ENCODE measurements at regions not wholly inside any gene's neighbourhood (a gene's known extent, or its start where the extent isn't known, plus 50 kb on each side); places are given as distances from the start of the nearest gene placed in this dataset.

GRCh38 chr5:120239086-120239485 is 225.0 kb upstream of the PRR16 start:
- no CpG with 5 or more reads among the region's 1 CpG for WGBS, 2 experiments (ENCODE audit: extremely low coverage in 2 of 2, insufficient read length in 1 of 2)
- dilution Hi-C loops (cut with HindIII; ENCODE audit: low sequenced_read_pairs, unreplicated experiment) = no loop called here

More at GRCh38 chr5:120239086-120239485, 225.0 kb upstream of the PRR16 start:
- H2BK20ac ChIP-seq (ENCODE audit: low read depth, low read length) = no peak overlapping the region
- no TSS peak for BruUV-seq (replicated peaks)
- DNase-seq (no peak), ATAC-seq (ENCODE audit: low read depth) (no peak)
- H4K5ac ChIP-seq (ENCODE audit: low read depth, low read length) = no peak overlapping the region
- H3K4me2 ChIP-seq (ENCODE audit: low read depth, low read length) = no peak overlapping the region
- TF ChIP-seq ELK1 (IDR thresholded peaks at IDR 0.05; ENCODE audit: borderline replicate concordance, low read depth, low read length) (no peak), MAZ (IDR thresholded peaks at IDR 0.05; ENCODE audit: borderline replicate concordance, low read depth, low read length) (no peak), USF2 (IDR thresholded peaks at IDR 0.05; ENCODE audit: low read depth, low read length) (no peak), RFX5 (IDR thresholded peaks at IDR 0.05; ENCODE audit: low read depth, low read length) (no peak), MAFK (IDR thresholded peaks at IDR 0.05; ENCODE audit: low read depth, low read length) (no peak), FOS (IDR thresholded peaks at IDR 0.05; ENCODE audit: low read depth, low read length) (no peak), RCOR1 (IDR thresholded peaks at IDR 0.05; ENCODE audit: insufficient replicate concordance, low read length) (no peak), MXI1 (IDR thresholded peaks at IDR 0.05; ENCODE audit: borderline replicate concordance, low read depth, low read length) (no peak), NFE2L2 (IDR thresholded peaks at IDR 0.05; ENCODE audit: low read depth, low read length) (no peak), SMC3 (IDR thresholded peaks at IDR 0.05; ENCODE audit: low read depth, low read length) (no peak), RAD21 (IDR thresholded peaks at IDR 0.05; ENCODE audit: low read length) (no peak), CHD1 (IDR thresholded peaks at IDR 0.05; ENCODE audit: low read depth, low read length) (no peak), POLR2A (IDR thresholded peaks at IDR 0.05; ENCODE audit: low read depth, low read length) (no peak), BHLHE40 (IDR thresholded peaks at IDR 0.05; ENCODE audit: low read depth, low read length) (no peak), CEBPB (IDR thresholded peaks at IDR 0.05; ENCODE audit: low read depth, low read length) (no peak), CTCF (conservative IDR thresholded peaks at IDR 0.05; ENCODE audit: low read depth, low read length) (no peak)
- H2AFZ ChIP-seq (replicated peaks; ENCODE audit: low read length, poor library complexity) = no peak overlapping the region
- no peaks in the 10 kb centered on the region for H3K9me3 ChIP-seq (ENCODE audit: control insufficient read depth, insufficient read depth, low read length)
- no peak overlapping the region for H3K4ac ChIP-seq (ENCODE audit: low read depth, low read length)
- POLR2A ChIA-PET (ENCODE audit: unreplicated experiment) = no interaction called here
- no peak overlapping the region for H4K8ac ChIP-seq (ENCODE audit: low read depth in 2 of 2, low read length in 2 of 2)
- no peaks in the 10 kb centered on the region for H3K79me1 ChIP-seq (ENCODE audit: low read depth in 1 of 2, low read length in 2 of 2)
- no peaks in the 10 kb centered on the region for H3K27me3 ChIP-seq (ENCODE audit: control insufficient read depth, insufficient read depth, low read length)
- no peak overlapping the region for H2AK5ac ChIP-seq (ENCODE audit: low read depth, low read length)
- H3K14ac ChIP-seq (replicated peaks; ENCODE audit: low read depth, low read length) = no peak overlapping the region
- H3K18ac ChIP-seq (ENCODE audit: low read depth, low read length) = no peak overlapping the region
- no peak overlapping the region for H2BK120ac ChIP-seq (ENCODE audit: low read depth, low read length)
- no peak overlapping the region for H2BK5ac ChIP-seq (ENCODE audit: low read depth, low read length, poor library complexity, severe bottlenecking)
- CTCF ChIA-PET = no interaction called here
- H3K4me1 ChIP-seq (ENCODE audit: control insufficient read depth, insufficient read depth, low read length) = no peaks in the 10 kb centered on the region
- H4K91ac ChIP-seq (ENCODE audit: insufficient read depth, low read depth, low read length) = no peak overlapping the region
- H3K9me1 ChIP-seq (ENCODE audit: insufficient read depth, low read length) = no peaks in the 10 kb centered on the region
- no peaks in the 10 kb centered on the region for H3K36me3 ChIP-seq (ENCODE audit: control insufficient read depth, insufficient read depth, low read length)
- intact Hi-C loops (cut with micrococcal nuclease) (no loop called here), in situ Hi-C loops (cut with MboI; ENCODE audit: low sequenced_read_pairs) (no loop called here)
- no peak overlapping the region for H2BK15ac ChIP-seq (ENCODE audit: low read depth, low read length)
- no peak overlapping the region for H3K27ac ChIP-seq (ENCODE audit: insufficient read depth, low read length)
- no peak overlapping the region for H3K4me3 ChIP-seq (ENCODE audit: insufficient read depth, low read depth, low read length)
- H3K56ac ChIP-seq (ENCODE audit: extremely low read depth, insufficient read depth, low read length) = no peak overlapping the region
- H2AK9ac ChIP-seq (replicated peaks; ENCODE audit: low read depth, low read length, poor library complexity) = no peak overlapping the region
- H4K20me1 ChIP-seq (ENCODE audit: insufficient read depth, low read length) = no peaks in the 10 kb centered on the region
- no peak overlapping the region for H3K23ac ChIP-seq (ENCODE audit: low read depth, low read length)
- no peak overlapping the region for H3K9ac ChIP-seq (ENCODE audit: low read depth, low read length)
